ENCODE measurements at regions not wholly inside any gene's neighbourhood (a gene's known extent, or its start where the extent isn't known, plus 50 kb on each side); places are given as distances from the start of the nearest gene placed in this dataset.

DNA sequence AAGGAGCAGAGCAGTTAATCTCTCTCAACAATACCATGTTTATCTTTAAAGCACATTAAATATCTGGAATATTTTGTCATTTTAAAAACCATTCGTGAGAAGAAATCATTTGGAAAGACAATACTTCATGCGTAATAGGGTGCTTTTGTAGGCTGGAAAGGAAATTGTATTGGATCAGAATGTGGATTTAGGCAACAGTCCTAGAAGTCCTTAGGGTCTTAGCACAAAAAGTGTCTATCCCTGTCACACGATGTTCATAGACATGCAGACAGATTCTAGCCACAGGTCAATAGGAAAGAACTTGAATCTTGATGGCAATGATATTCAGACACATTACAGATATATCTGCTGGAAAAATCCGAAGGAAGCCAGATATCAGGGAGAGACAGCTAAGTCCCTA, 156.0 kb downstream of the KCTD12 start:
- TF ChIP-seq, protein P1, sequence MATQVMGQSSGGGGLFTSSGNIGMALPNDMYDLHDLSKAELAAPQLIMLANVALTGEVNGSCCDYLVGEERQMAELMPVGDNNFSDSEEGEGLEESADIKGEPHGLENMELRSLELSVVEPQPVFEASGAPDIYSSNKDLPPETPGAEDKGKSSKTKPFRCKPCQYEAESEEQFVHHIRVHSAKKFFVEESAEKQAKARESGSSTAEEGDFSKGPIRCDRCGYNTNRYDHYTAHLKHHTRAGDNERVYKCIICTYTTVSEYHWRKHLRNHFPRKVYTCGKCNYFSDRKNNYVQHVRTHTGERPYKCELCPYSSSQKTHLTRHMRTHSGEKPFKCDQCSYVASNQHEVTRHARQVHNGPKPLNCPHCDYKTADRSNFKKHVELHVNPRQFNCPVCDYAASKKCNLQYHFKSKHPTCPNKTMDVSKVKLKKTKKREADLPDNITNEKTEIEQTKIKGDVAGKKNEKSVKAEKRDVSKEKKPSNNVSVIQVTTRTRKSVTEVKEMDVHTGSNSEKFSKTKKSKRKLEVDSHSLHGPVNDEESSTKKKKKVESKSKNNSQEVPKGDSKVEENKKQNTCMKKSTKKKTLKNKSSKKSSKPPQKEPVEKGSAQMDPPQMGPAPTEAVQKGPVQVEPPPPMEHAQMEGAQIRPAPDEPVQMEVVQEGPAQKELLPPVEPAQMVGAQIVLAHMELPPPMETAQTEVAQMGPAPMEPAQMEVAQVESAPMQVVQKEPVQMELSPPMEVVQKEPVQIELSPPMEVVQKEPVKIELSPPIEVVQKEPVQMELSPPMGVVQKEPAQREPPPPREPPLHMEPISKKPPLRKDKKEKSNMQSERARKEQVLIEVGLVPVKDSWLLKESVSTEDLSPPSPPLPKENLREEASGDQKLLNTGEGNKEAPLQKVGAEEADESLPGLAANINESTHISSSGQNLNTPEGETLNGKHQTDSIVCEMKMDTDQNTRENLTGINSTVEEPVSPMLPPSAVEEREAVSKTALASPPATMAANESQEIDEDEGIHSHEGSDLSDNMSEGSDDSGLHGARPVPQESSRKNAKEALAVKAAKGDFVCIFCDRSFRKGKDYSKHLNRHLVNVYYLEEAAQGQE (IDR thresholded peaks at IDR 0.05): no peak
- TF ChIP-seq, protein P2, sequence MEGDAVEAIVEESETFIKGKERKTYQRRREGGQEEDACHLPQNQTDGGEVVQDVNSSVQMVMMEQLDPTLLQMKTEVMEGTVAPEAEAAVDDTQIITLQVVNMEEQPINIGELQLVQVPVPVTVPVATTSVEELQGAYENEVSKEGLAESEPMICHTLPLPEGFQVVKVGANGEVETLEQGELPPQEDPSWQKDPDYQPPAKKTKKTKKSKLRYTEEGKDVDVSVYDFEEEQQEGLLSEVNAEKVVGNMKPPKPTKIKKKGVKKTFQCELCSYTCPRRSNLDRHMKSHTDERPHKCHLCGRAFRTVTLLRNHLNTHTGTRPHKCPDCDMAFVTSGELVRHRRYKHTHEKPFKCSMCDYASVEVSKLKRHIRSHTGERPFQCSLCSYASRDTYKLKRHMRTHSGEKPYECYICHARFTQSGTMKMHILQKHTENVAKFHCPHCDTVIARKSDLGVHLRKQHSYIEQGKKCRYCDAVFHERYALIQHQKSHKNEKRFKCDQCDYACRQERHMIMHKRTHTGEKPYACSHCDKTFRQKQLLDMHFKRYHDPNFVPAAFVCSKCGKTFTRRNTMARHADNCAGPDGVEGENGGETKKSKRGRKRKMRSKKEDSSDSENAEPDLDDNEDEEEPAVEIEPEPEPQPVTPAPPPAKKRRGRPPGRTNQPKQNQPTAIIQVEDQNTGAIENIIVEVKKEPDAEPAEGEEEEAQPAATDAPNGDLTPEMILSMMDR (IDR thresholded peaks at IDR 0.05; ENCODE audit: low read depth, low read length, missing input control): no peak
- TF ChIP-seq TAF1 (conservative IDR thresholded peaks at IDR 0.05): no peak
- TF ChIP-seq, protein P3, sequence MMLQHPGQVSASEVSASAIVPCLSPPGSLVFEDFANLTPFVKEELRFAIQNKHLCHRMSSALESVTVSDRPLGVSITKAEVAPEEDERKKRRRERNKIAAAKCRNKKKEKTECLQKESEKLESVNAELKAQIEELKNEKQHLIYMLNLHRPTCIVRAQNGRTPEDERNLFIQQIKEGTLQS (IDR thresholded peaks at IDR 0.05): no peak
- TF ChIP-seq, protein P4, sequence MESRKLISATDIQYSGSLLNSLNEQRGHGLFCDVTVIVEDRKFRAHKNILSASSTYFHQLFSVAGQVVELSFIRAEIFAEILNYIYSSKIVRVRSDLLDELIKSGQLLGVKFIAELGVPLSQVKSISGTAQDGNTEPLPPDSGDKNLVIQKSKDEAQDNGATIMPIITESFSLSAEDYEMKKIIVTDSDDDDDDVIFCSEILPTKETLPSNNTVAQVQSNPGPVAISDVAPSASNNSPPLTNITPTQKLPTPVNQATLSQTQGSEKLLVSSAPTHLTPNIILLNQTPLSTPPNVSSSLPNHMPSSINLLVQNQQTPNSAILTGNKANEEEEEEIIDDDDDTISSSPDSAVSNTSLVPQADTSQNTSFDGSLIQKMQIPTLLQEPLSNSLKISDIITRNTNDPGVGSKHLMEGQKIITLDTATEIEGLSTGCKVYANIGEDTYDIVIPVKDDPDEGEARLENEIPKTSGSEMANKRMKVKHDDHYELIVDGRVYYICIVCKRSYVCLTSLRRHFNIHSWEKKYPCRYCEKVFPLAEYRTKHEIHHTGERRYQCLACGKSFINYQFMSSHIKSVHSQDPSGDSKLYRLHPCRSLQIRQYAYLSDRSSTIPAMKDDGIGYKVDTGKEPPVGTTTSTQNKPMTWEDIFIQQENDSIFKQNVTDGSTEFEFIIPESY (IDR thresholded peaks at IDR 0.05): no peak
- TF ChIP-seq, protein P5, sequence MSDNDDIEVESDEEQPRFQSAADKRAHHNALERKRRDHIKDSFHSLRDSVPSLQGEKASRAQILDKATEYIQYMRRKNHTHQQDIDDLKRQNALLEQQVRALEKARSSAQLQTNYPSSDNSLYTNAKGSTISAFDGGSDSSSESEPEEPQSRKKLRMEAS (IDR thresholded peaks at IDR 0.05): no peak
- TF ChIP-seq RXRA (IDR thresholded peaks at IDR 0.05): no peak
- no peak for TF ChIP-seq SP1 (IDR thresholded peaks at IDR 0.05)
- no peak for TF ChIP-seq NR2F2 (IDR thresholded peaks at IDR 0.05)

Data from liver (tissue), 3 donors.